ENCODE measurements at regions not wholly inside any gene's neighbourhood (a gene's known extent, or its start where the extent isn't known, plus 50 kb on each side); places are given as distances from the start of the nearest gene placed in this dataset.

DNA sequence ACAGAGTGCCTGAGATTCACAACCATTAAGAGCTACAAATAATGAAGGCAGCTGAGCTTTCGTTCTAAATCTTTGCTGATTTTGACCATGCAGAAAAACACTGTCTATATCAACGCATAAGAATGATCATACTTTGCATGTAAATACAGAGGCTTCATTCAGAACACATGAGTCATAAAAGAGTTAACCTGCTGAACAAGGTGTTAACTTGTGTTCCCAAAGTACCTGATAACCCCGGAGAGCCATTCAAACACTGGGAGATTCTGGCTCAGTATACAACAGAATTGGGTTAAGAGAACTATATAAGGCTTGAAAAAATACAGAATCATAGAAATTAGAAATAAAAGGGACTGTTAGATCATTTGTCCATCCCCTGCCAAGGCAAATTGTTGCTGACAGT lies 964.3 kb upstream of the TENM3 start:
- Histone ChIP-seq H3K79me2 (ENCODE audit: insufficient read depth, low read length) (no peaks in the 10 kb centered on the region), H3K9ac (ENCODE audit: low read length) (no peak overlapping the region), H4K20me1 (ENCODE audit: insufficient read depth) (no peaks in the 10 kb centered on the region), H3K4me1 (ENCODE audit: control insufficient read depth in 1 of 2, insufficient read depth in 2 of 2, low read length in 2 of 2) (no peaks in the 10 kb centered on the region), H3K4me3 (replicated peaks in 1 of 2; ENCODE audit: low read depth in 1 of 2, low read length in 2 of 2) (no peak overlapping the region), H3K9me3 (ENCODE audit: control insufficient read depth in 1 of 2, insufficient read depth in 1 of 2, low read depth in 1 of 2, low read length in 2 of 2) (no peaks in the 10 kb centered on the region), H3K27me3 (ENCODE audit: insufficient read depth, low read length) (no peaks in the 10 kb centered on the region), H2AFZ (ENCODE audit: low read depth, low read length, poor library complexity, severe bottlenecking) (no peak overlapping the region), H3K36me3 (ENCODE audit: control insufficient read depth in 1 of 2, insufficient read depth in 2 of 2, low read length in 2 of 2) (no peaks in the 10 kb centered on the region), H3K27ac (ENCODE audit: low read depth, low read length) (no peak overlapping the region), H3K9me2 (ENCODE audit: insufficient read depth) (no peaks in the 10 kb centered on the region), H3K4me2 (ENCODE audit: low read length) (no peak overlapping the region)
- intact Hi-C loops (cut with micrococcal nuclease), result no loop called here
- no TSS peak for BruUV-seq (replicated peaks)
- ATAC-seq, result no peak
- CTCF ChIA-PET, result interaction anchor here (0.9 kb wide), 1 partner anchor 23 kb away, joined by 3 read pairs; no protein-coding TSS in a partner anchor
- RAD21 ChIA-PET (ENCODE audit: low non-redundant PET in 1 of 2, low total read pairs in 2 of 2, uncharacterized antibody in 2 of 2, unreplicated experiment in 2 of 2), result no interaction called here
- POLR2A ChIA-PET, result no interaction called here
- TF ChIP-seq SP1 (IDR thresholded peaks at IDR 0.05; ENCODE audit: low read depth) (no peak), YY1 (IDR thresholded peaks at IDR 0.05; ENCODE audit: extremely low read depth, insufficient replicate concordance, low read depth, low read length) (no peak), POLR2A (IDR thresholded peaks at IDR 0.05; ENCODE audit: borderline replicate concordance, extremely low read depth, insufficient read depth, insufficient read length) (no peak), EGR1 (IDR thresholded peaks at IDR 0.05; ENCODE audit: low read depth) (no peak), POLR2AphosphoS5 (IDR thresholded peaks at IDR 0.05; ENCODE audit: low read depth, low read length) (no peak)
- no peak for DNase-seq (ENCODE audit: low read depth, low spot score)

DNA sequence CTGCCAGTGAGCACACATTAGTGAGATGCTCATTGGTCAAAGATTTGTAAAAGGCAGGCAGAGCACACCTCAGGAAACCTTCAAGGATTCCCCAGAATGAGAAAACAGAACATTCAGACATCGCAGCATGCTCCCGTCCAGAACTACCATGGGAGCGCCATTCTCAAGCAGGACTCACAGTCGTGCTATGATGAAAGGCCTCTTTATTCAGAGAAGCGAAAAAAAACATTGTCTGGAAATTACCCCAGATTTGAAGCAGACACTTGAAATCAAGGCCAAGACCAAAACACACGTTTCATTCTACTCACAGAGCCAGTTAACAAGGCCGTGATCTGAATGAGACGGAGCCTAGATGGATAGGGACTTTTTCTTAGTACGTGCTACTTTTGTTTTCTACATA lies 961.8 kb upstream of the TENM3 start:
- ChIA-PET RAD21 (ENCODE audit: low non-redundant PET in 1 of 2, low total read pairs in 2 of 2, uncharacterized antibody in 2 of 2, unreplicated experiment in 2 of 2) (no interaction called here), POLR2A (no interaction called here), CTCF (interaction anchor here (0.6 kb wide), 1 partner anchor 139 kb away, joined by 3 read pairs; no protein-coding TSS in a partner anchor)
- Histone ChIP-seq H2AFZ (ENCODE audit: low read depth, low read length, poor library complexity, severe bottlenecking) (no peak overlapping the region), H3K9me2 (ENCODE audit: insufficient read depth) (no peaks in the 10 kb centered on the region), H3K27me3 (ENCODE audit: insufficient read depth, low read length) (no peaks in the 10 kb centered on the region), H3K79me2 (ENCODE audit: insufficient read depth, low read length) (no peaks in the 10 kb centered on the region), H3K4me2 (ENCODE audit: low read length) (no peak overlapping the region), H3K9me3 (ENCODE audit: control insufficient read depth in 1 of 2, insufficient read depth in 1 of 2, low read depth in 1 of 2, low read length in 2 of 2) (no peaks in the 10 kb centered on the region), H3K4me3 (replicated peaks in 1 of 2; ENCODE audit: low read depth in 1 of 2, low read length in 2 of 2) (no peak overlapping the region), H3K36me3 (ENCODE audit: control insufficient read depth in 1 of 2, insufficient read depth in 2 of 2, low read length in 2 of 2) (no peaks in the 10 kb centered on the region), H3K4me1 (ENCODE audit: control insufficient read depth in 1 of 2, insufficient read depth in 2 of 2, low read length in 2 of 2) (no peaks in the 10 kb centered on the region), H3K9ac (ENCODE audit: low read length) (no peak overlapping the region), H3K27ac (ENCODE audit: low read depth, low read length) (no peak overlapping the region), H4K20me1 (ENCODE audit: insufficient read depth) (no peaks in the 10 kb centered on the region)
- no TSS peak for BruUV-seq (replicated peaks)
- no peak for TF ChIP-seq EGR1 (IDR thresholded peaks at IDR 0.05; ENCODE audit: low read depth)
- TF ChIP-seq JUND (IDR thresholded peaks at IDR 0.05), result no peak
- TF ChIP-seq SIN3A (IDR thresholded peaks at IDR 0.05; ENCODE audit: low read depth), result no peak
- no peak for TF ChIP-seq POLR2A (IDR thresholded peaks at IDR 0.05; ENCODE audit: borderline replicate concordance, extremely low read depth, insufficient read depth, insufficient read length)
- intact Hi-C loops (cut with micrococcal nuclease), result no loop called here
- ATAC-seq (no peak), DNase-seq (ENCODE audit: low read depth, low spot score) (no peak)

Data from HCT116 (cell line).